Activated T-cell treated with anti-CD3 and anti-CD28 coated beads for 24 hours (primary cell): ENCODE measurements at regions not wholly inside any gene's neighbourhood (a gene's known extent, or its start where the extent isn't known, plus 50 kb on each side); places are given as distances from the start of the nearest gene placed in this dataset.
"Not testable (repeated sequence)": the region's sequence is repeated elsewhere in the genome, so short reads cannot be mapped to it uniquely, and the experiment has no call there.

ENCODE experiments used
- DNase-seq: peaks from one replicate; pipeline ENCODE4 v3.0.0-alpha.2; 2020; ENCODE audit warnings: low read depth

- DNase-seq = no peak
Observed at GRCh38 chr17:13787636-13788035, 185.9 kb upstream of the HS3ST3A1 start.

DNA sequence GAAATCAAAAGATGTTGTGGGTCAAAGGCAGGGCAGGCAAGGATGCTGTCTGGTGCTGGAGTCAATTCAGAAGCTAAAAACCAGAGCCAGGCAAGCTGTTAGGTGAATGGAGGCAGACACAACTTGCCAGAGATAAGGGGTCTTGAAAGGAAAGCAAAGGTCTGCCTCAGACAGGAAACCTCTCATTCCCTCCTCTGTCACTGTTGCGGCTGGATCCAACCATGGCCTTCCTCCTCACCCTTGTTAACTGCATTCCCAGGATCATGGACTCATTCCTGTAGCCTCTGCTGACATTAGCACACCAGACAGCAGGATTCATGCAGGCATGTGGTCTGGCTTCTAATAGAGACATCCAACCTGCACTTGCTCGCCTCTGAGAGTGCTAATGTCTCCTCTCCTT lies 186.7 kb upstream of the HS3ST3A1 start:
- DNase-seq = no peak

GRCh38 chr17:13792314-13792713 lies 190.6 kb upstream of the HS3ST3A1 start:
- DNase-seq = no peak

DNA sequence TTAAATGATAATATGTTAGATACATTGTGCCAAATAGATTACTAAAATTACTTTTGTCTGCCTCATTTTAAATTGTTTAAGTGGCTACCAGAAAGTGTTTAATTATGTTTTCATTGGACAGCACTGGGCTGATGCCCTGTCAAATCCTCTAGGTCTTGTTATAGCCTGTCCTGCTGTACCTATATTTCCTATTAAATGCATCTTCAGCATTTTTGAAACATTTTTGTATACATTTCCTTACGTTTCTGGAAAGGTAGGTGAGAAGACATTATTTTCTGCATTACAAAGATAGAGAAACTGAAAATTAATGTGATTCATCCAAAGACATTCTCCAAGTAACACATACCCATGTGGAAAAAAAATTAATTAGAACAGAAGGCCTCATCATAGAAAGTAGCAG lies 192.2 kb upstream of the HS3ST3A1 start:
- no peak for DNase-seq

DNA sequence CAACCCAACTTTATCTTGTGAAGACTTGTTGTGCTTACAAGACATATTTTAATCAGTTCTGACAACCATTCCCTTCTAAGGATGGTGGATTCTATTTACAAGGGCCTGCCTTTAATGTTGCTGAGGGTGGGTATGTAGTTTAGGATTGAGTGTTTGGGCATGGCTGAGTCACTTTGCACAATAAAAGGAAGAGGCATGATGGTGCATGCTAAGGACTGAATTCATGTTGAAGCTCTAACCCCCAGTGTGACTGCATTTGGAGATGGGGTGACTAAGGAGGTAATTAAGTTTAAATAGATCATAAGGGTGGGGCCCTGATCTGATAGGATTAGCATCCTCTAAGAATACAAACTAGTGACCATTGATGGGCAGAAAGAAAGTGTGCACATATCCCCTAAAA lies 196.1 kb upstream of the HS3ST3A1 start:
- no peak for DNase-seq

GRCh38 chr17:13806092-13806491 lies 204.4 kb upstream of the HS3ST3A1 start:
- DNase-seq = no peak

DNA sequence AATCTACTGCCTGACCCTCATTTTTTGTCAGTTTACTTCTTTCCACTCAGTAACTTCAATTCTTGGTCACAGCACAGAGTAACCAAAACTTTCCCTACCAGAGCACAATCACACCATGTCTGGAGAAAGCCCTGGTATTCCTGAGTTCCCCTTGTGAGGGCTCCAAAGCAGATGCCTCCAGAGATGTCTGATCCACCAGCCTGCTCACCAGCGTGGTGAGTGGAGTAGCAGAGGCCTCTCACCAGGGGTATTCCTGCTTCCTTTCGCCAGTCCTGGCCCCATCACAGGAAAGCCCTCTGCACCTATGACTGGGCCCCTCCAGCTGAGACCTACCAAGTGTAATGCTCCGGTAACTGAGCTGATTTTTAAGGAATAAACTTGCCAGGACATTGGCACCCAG lies 205.4 kb upstream of the HS3ST3A1 start:
- no peak for DNase-seq

- no peak for DNase-seq
Observed at GRCh38 chr17:13812350-13812749, 210.6 kb upstream of the HS3ST3A1 start.

GRCh38 chr17:13813347-13814240 lies 211.9 kb upstream of the HS3ST3A1 start:
- no peak for DNase-seq

GRCh38 chr17:13822700-13823099 lies 221.0 kb upstream of the HS3ST3A1 start:
- no peak for DNase-seq

GRCh38 chr17:13825526-13826040 lies 223.9 kb upstream of the HS3ST3A1 start:
- no peak for DNase-seq

DNA sequence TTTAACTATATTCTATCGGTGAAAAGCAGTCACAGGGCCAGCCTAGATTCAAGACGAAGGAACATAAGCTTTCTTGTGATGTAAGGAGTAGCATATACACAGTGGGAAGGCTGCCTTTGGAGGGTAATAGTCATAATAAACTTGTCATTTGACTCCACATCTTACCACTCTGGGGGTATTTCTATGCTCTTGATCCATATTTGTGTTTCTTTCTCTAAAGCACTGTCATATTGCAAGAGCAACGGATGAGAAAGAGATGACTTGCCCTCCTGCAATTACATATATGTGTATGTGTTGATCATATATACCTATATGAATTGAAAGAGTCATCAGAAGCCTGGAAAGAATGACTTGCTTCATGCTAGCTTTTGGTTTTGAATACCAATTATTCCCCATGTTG lies 225.4 kb upstream of the HS3ST3A1 start:
- no peak for DNase-seq

- DNase-seq = no peak
Observed at GRCh38 chr17:13833921-13834320, 232.2 kb upstream of the HS3ST3A1 start.

DNA sequence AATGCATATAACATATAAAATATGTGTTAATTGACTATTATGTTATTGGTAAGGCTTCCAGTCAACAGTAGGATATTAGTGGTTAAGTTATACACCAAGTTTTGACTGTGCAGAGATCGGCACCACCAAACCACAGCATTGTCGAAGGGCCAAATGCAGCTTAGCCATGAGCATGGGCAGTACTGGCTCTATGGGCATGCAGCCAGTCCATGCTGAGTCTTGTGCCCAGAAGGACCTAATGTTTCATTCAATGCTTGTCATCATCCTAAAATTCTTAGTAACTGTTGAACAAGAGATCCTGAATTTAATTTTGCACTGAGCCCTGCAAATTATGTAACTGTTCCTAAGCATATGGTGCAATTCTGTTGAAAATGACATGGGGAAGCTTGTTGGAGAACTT lies 233.4 kb upstream of the HS3ST3A1 start:
- DNase-seq = no peak

- DNase-seq = no peak
Observed at GRCh38 chr17:13837417-13837816, 231.9 kb upstream of the COX10 start.

GRCh38 chr17:13840254-13840653 lies 229.1 kb upstream of the COX10 start:
- no peak for DNase-seq

- no peak for DNase-seq
Observed at GRCh38 chr17:13843862-13844635, 225.3 kb upstream of the COX10 start.

DNA sequence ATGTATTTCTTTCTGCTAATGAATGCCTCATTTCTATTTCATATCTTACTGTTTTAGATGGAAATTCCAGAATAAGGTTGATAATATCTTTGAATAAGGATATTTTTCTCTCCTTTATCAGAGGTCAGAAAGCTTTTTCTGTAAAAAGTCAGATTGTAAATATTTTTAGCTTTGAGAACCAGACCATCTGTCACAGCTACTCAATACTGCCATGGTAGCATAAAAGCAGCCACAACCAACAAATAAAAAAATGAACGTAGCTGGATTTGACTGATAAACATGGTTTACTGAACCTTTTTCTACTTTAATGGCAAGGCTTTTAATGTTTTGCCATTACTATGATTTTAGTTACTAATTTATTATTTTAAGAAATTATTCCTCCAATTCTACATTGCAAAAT lies 217.4 kb upstream of the COX10 start:
- no peak for DNase-seq

DNA sequence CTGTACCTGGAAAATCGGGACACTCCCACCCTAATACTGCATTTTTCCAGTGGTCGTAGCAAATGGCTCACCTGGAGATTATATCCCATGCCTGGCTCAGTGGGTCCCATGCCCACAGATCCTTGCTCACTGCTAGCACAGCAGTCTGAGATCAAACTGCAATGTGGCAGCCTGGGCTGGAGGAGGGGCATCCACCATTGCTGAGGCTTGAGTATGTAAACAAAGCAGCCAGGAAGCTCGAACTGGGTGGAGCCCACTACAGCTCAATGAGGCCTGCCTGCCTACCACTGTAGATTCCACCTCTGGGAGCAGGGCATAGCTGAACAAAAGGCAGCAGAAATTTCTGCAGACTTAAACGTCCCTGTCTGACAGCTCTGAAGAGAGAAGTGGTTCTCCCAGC lies 213.6 kb upstream of the COX10 start:
- not testable (repeated sequence) for DNase-seq

DNA sequence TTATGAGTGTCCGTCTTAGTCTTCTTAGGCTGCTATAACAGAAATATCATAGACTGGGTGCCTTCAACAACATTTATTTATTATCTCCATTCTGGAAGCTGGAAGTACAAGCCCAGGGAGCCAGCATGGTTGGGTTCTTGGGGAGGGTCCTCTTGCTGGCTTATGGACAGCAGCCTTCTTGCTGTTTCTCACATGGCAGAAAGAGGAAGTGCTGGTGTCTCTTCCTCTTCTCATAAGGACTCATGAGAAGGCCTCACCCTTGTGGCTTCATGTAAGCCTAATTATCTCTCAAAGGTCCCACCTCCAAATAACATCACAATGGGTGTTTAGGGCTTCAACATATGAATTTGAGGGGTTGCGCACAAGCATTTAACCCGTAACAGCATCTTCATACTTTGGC lies 207.0 kb upstream of the COX10 start:
- no peak for DNase-seq

DNA sequence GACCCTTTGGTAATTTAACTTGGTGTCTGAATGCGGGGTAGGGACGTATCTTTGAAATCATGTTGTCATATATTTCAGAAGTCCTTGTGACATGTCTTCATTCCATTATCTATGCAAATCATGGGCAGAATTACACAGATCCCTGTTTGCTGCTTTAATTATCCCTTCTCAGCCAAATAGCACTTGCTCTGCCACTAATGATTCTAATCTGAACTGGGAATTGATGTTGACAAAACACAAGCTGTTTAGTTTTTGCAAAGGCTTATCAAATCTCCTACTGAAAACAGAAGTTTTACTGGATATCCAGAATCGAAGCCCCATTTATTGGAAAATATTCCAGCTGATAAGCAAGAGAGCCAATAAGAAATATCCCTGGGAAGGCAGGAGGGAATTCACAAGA lies 205.9 kb upstream of the COX10 start:
- DNase-seq = no peak

DNA sequence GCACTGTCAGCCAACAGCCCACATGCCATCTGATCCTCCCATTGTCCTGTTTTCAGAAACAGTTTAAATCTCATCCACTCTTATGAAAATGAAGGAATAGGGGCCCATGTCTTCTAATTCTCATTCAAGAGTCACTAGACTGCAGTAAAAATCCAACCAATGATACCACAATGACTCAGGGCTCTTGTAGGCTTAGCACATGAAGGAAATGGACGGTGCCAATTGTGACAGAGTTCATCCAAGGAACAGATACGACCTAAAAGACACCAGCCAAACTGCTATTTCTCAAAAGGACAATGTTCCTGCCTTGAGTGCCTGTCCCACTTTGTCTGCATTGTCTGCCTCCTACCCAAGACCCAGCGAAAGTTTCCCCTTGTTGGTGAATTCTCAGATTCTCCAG lies 204.8 kb upstream of the COX10 start:
- no peak for DNase-seq

DNA sequence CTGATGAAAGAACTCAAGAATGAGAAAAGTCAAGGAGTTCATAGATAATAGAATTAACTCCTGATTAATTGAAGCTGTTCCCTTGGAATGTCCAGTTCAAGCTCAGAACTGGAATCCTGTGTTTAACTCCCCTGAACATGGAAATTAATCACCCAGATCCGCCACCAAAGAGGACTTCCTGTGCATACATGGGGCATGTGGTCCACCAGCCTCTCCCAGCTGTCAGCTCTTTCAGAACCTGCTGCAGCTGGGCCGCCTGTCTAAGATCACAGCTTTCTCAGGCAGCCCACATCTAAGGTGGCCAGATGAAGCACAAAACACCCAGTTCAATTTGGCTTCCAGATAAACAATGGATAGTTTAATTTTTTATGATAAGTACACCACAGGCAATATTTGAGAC lies 203.7 kb upstream of the COX10 start:
- no peak for DNase-seq
